ENCODE measurements at regions not wholly inside any gene's neighbourhood (a gene's known extent, or its start where the extent isn't known, plus 50 kb on each side); places are given as distances from the start of the nearest gene placed in this dataset.

- no peak for DNase-seq
Measured at GRCh38 chr7:22962775-22963350, 51.1 kb downstream of the HYCC1 start.

GRCh38 chr7:22958742-22959141 is 55.2 kb downstream of the HYCC1 start:
- no peak for DNase-seq

GRCh38 chr7:22954251-22954650 is 59.7 kb downstream of the HYCC1 start:
- DNase-seq = no peak

- no peak for DNase-seq
Measured at GRCh38 chr7:22952306-22953015, 61.5 kb downstream of the HYCC1 start.

- DNase-seq = no peak
Measured at GRCh38 chr7:22949944-22950343, 64.0 kb downstream of the HYCC1 start.

GRCh38 chr7:22949221-22949620 is 64.7 kb downstream of the HYCC1 start:
- DNase-seq = no peak

- no peak for DNase-seq
Measured at GRCh38 chr7:22948770-22949169, 65.2 kb downstream of the HYCC1 start.

- DNase-seq = no peak
Measured at GRCh38 chr7:22945584-22945983, 68.3 kb downstream of the HYCC1 start.

GRCh38 chr7:22944510-22944909 is 69.4 kb downstream of the HYCC1 start:
- no peak for DNase-seq

GRCh38 chr7:22944022-22944421 is 69.9 kb downstream of the HYCC1 start:
- no peak for DNase-seq

GRCh38 chr7:22942191-22942590 is 71.7 kb downstream of the HYCC1 start:
- DNase-seq = no peak

GRCh38 chr7:22939842-22940241 is 74.1 kb downstream of the HYCC1 start:
- DNase-seq = no peak

GRCh38 chr7:22937946-22938345 is 76.0 kb downstream of the HYCC1 start:
- DNase-seq = no peak

- DNase-seq = no peak
Measured at GRCh38 chr7:22936246-22936645, 77.7 kb downstream of the HYCC1 start.

- DNase-seq = no peak
Measured at GRCh38 chr7:22935269-22935668, 78.7 kb downstream of the HYCC1 start.

- no peak for DNase-seq
Measured at GRCh38 chr7:22934473-22935065, 79.4 kb downstream of the HYCC1 start.

- no peak for DNase-seq
Measured at GRCh38 chr7:22934023-22934422, 79.9 kb downstream of the HYCC1 start.

- no peak for DNase-seq
Measured at GRCh38 chr7:22932896-22933295, 81.0 kb downstream of the HYCC1 start.

GRCh38 chr7:22931011-22931410 is 82.9 kb downstream of the HYCC1 start:
- no peak for DNase-seq

- DNase-seq = no peak
Measured at GRCh38 chr7:22922307-22922706, 91.6 kb downstream of the HYCC1 start.

GRCh38 chr7:22921386-22922086 is 92.4 kb downstream of the HYCC1 start:
- DNase-seq = no peak

GRCh38 chr7:22920672-22921071 is 93.3 kb downstream of the HYCC1 start:
- DNase-seq = no peak

GRCh38 chr7:22913158-22913557 is 90.5 kb upstream of the TOMM7 start:
- DNase-seq = no peak

GRCh38 chr7:22911889-22912288 is 89.2 kb upstream of the TOMM7 start:
- no peak for DNase-seq

Data from activated CD4-positive, alpha-beta T cell treated with anti-CD3 and anti-CD28 coated beads, Interleukin-2, amount 50 U/mL, for 16 hours (primary cell).